WTC11 (cell line): ENCODE measurements at regions not wholly inside any gene's neighbourhood (a gene's known extent, or its start where the extent isn't known, plus 50 kb on each side); places are given as distances from the start of the nearest gene placed in this dataset.

Experiments used
- CBFB ChIP-seq: sonication (generic); formaldehyde crosslinking; IDR thresholded peaks from 2 replicates; pipeline ENCODE4 v1.8.1; 2022; ENCODE audit warnings: mild to moderate bottlenecking, low read depth, missing genetic modification reagents
- CREB1 ChIP-seq: sonication (generic); formaldehyde crosslinking; IDR thresholded peaks from 2 replicates; pipeline ENCODE4 v1.8.0; 2023; ENCODE audit warnings: mild to moderate bottlenecking, missing genetic modification reagents
- CREM ChIP-seq: sonication (generic); formaldehyde crosslinking; IDR thresholded peaks from 2 replicates; pipeline ENCODE4 v1.8.1; 2022; ENCODE audit warnings: mild to moderate bottlenecking, missing genetic modification reagents, moderate library complexity
- ETV6 ChIP-seq: sonication (generic); formaldehyde crosslinking; IDR thresholded peaks from 2 replicates; pipeline ENCODE4 v1.8.1; 2022; ENCODE audit warnings: mild to moderate bottlenecking, missing genetic modification reagents
- FOXJ3 ChIP-seq: sonication (generic); formaldehyde crosslinking; IDR thresholded peaks from 2 replicates; pipeline ENCODE4 v1.9.0; 2021; ENCODE audit warnings: missing genetic modification reagents, mild to moderate bottlenecking, borderline replicate concordance
- FOXK1 ChIP-seq: sonication (generic); formaldehyde crosslinking; IDR thresholded peaks from 2 replicates; pipeline ENCODE4 v1.8.0; 2022; ENCODE audit warnings: mild to moderate bottlenecking, moderate library complexity, missing genetic modification reagents
- FOXP1 ChIP-seq: sonication (generic); formaldehyde crosslinking; IDR thresholded peaks from 2 replicates; pipeline ENCODE4 v1.8.0; 2022; ENCODE audit warnings: missing genetic modification reagents, mild to moderate bottlenecking, moderate library complexity, borderline replicate concordance
- HMGA2 ChIP-seq: fragments of 250-450 bp; sonication (Bioruptor Pico); IDR thresholded peaks from 2 replicates; pipeline ENCODE4 v1.4.0; 2021; ENCODE audit warnings: mild to moderate bottlenecking, moderate library complexity
- JUN ChIP-seq: sonication (generic); formaldehyde crosslinking; IDR thresholded peaks from 2 replicates; pipeline ENCODE4 v1.8.0; 2023; ENCODE audit warnings: mild to moderate bottlenecking, missing genetic modification reagents
- KAT7 ChIP-seq: sonication (generic); formaldehyde crosslinking; IDR thresholded peaks from 2 replicates; pipeline ENCODE4 v1.8.1; 2023; ENCODE audit warnings: missing genetic modification reagents, mild to moderate bottlenecking, borderline replicate concordance
- RELA ChIP-seq: sonication (generic); formaldehyde crosslinking; IDR thresholded peaks from 2 replicates; pipeline ENCODE4 v1.8.1; 2022; ENCODE audit warnings: missing genetic modification reagents, mild to moderate bottlenecking, borderline replicate concordance
- SOX15 ChIP-seq: fragments of 250-450 bp; sonication (Bioruptor Pico); IDR thresholded peaks from 2 replicates; pipeline ENCODE4 v1.9.0; 2021; ENCODE audit warnings: mild to moderate bottlenecking
- ZBTB21 ChIP-seq: sonication (generic); formaldehyde crosslinking; IDR thresholded peaks from 2 replicates; pipeline ENCODE4 v1.8.1; 2023; ENCODE audit warnings: mild to moderate bottlenecking, missing genetic modification reagents, borderline replicate concordance
- ZNF138 ChIP-seq: sonication (generic); formaldehyde crosslinking; conservative IDR thresholded peaks from 2 replicates; pipeline ENCODE4 v1.8.1; 2022; ENCODE audit warnings: mild to moderate bottlenecking, moderate library complexity, missing genetic modification reagents
- ZNF219 ChIP-seq: sonication (generic); formaldehyde crosslinking; IDR thresholded peaks from 2 replicates; pipeline ENCODE4 v1.8.0; 2023; ENCODE audit warnings: missing genetic modification reagents, mild to moderate bottlenecking, borderline replicate concordance
- ZNF671 ChIP-seq: fragments of 250-450 bp; sonication (Bioruptor Pico); IDR thresholded peaks from 2 replicates; pipeline ENCODE4 v1.8.0; 2021; ENCODE audit warnings: mild to moderate bottlenecking
- TF ChIP-seq, protein P1 (sequence below): sonication (generic); formaldehyde crosslinking; IDR thresholded peaks from 2 replicates; pipeline ENCODE4 v1.8.0; 2023; ENCODE audit warnings: missing genetic modification reagents
- TF ChIP-seq, protein P2 (sequence below): sonication (generic); formaldehyde crosslinking; IDR thresholded peaks from 2 replicates; pipeline ENCODE4 v1.8.0; 2022; ENCODE audit warnings: mild to moderate bottlenecking, missing genetic modification reagents
- TF ChIP-seq, protein P3 (sequence below): sonication (generic); formaldehyde crosslinking; IDR thresholded peaks from 2 replicates; pipeline ENCODE4 v1.8.1; 2022; ENCODE audit warnings: missing genetic modification reagents, borderline replicate concordance
- TF ChIP-seq, protein P4 (sequence below): sonication (generic); formaldehyde crosslinking; IDR thresholded peaks from 2 replicates; pipeline ENCODE4 v1.8.0; 2023; ENCODE audit warnings: mild to moderate bottlenecking, missing genetic modification reagents
- TF ChIP-seq, protein P5 (sequence below): sonication (generic); formaldehyde crosslinking; IDR thresholded peaks from 2 replicates; pipeline ENCODE4 v1.8.1; 2023; ENCODE audit warnings: mild to moderate bottlenecking, missing genetic modification reagents, moderate library complexity
- TF ChIP-seq, protein P6 (sequence below): sonication (generic); formaldehyde crosslinking; conservative IDR thresholded peaks from 2 replicates; pipeline ENCODE4 v1.8.1; 2022; ENCODE audit warnings: mild to moderate bottlenecking, missing genetic modification reagents
- TF ChIP-seq, protein P7 (sequence below): sonication (generic); formaldehyde crosslinking; IDR thresholded peaks from 2 replicates; pipeline ENCODE4 v1.8.0; 2023; ENCODE audit warnings: missing genetic modification reagents, mild to moderate bottlenecking, borderline replicate concordance
- TF ChIP-seq, protein P8 (sequence below): fragments of 250-450 bp; sonication (Bioruptor Pico); IDR thresholded peaks from 2 replicates; pipeline ENCODE4 v1.8.0; 2021; ENCODE audit warnings: mild to moderate bottlenecking

DNA sequence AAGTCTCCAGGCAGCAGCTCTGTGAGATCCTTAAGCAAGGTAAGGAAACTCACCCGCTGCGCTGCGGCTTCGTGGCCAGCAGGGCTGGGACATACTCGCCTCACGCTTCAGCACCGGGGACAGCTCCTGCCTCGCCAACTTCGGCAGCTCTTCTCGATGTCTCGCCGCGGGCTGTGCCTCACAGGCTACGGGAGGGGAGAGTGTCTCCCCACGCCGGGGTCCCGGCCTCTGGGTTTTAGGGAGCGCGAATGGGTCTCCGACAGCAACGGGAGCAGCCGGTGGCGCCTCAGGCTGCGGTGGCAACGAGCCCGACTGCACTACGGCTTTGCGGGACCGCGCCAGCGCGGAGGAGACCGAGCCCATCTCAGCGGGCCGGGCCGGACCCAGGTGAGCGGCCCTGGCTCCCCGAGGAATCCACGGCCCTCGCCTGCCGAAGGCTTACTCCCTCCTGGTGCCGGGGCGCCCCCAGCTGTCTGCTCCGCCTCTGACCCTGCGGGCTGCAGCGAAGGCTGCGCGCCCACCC, 62.4 kb downstream of the LSM5 start (continued):
- TF ChIP-seq, protein P1, sequence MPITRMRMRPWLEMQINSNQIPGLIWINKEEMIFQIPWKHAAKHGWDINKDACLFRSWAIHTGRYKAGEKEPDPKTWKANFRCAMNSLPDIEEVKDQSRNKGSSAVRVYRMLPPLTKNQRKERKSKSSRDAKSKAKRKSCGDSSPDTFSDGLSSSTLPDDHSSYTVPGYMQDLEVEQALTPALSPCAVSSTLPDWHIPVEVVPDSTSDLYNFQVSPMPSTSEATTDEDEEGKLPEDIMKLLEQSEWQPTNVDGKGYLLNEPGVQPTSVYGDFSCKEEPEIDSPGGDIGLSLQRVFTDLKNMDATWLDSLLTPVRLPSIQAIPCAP (CRISPR knock-in tag), result peak; percentile 86; the same call in 1 of the 2 replicates
- TF ChIP-seq ZNF219 (CRISPR knock-in tag), result peak; percentile 94
- TF ChIP-seq, protein P2, sequence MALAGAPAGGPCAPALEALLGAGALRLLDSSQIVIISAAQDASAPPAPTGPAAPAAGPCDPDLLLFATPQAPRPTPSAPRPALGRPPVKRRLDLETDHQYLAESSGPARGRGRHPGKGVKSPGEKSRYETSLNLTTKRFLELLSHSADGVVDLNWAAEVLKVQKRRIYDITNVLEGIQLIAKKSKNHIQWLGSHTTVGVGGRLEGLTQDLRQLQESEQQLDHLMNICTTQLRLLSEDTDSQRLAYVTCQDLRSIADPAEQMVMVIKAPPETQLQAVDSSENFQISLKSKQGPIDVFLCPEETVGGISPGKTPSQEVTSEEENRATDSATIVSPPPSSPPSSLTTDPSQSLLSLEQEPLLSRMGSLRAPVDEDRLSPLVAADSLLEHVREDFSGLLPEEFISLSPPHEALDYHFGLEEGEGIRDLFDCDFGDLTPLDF (CRISPR knock-in tag), result peak; percentile 91
- peak; percentile 50; the same call in 1 of the 2 replicates for TF ChIP-seq CREM (CRISPR knock-in tag)
- no peak for TF ChIP-seq FOXJ3 (CRISPR knock-in tag)
- TF ChIP-seq KAT7, result 0 out of 2 replicates have a peak, but pooled peaks have one; percentile 95
- TF ChIP-seq ZNF671 (CRISPR knock-in tag), result no peak
- peak; percentile 90 for TF ChIP-seq ZNF138 (CRISPR knock-in tag)
- peak; percentile 91 for TF ChIP-seq RELA (CRISPR knock-in tag)
- TF ChIP-seq ETV6 (CRISPR knock-in tag), result peak; percentile 81
- TF ChIP-seq, protein P3, sequence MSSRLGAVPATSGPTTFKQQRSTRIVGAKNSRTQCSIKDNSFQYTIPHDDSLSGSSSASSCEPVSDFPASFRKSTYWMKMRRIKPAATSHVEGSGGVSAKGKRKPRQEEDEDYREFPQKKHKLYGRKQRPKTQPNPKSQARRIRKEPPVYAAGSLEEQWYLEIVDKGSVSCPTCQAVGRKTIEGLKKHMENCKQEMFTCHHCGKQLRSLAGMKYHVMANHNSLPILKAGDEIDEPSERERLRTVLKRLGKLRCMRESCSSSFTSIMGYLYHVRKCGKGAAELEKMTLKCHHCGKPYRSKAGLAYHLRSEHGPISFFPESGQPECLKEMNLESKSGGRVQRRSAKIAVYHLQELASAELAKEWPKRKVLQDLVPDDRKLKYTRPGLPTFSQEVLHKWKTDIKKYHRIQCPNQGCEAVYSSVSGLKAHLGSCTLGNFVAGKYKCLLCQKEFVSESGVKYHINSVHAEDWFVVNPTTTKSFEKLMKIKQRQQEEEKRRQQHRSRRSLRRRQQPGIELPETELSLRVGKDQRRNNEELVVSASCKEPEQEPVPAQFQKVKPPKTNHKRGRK (CRISPR knock-in tag), result no peak
- TF ChIP-seq, protein P4, sequence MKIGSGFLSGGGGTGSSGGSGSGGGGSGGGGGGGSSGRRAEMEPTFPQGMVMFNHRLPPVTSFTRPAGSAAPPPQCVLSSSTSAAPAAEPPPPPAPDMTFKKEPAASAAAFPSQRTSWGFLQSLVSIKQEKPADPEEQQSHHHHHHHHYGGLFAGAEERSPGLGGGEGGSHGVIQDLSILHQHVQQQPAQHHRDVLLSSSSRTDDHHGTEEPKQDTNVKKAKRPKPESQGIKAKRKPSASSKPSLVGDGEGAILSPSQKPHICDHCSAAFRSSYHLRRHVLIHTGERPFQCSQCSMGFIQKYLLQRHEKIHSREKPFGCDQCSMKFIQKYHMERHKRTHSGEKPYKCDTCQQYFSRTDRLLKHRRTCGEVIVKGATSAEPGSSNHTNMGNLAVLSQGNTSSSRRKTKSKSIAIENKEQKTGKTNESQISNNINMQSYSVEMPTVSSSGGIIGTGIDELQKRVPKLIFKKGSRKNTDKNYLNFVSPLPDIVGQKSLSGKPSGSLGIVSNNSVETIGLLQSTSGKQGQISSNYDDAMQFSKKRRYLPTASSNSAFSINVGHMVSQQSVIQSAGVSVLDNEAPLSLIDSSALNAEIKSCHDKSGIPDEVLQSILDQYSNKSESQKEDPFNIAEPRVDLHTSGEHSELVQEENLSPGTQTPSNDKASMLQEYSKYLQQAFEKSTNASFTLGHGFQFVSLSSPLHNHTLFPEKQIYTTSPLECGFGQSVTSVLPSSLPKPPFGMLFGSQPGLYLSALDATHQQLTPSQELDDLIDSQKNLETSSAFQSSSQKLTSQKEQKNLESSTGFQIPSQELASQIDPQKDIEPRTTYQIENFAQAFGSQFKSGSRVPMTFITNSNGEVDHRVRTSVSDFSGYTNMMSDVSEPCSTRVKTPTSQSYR (CRISPR knock-in tag), result peak; percentile 93
- no peak for TF ChIP-seq HMGA2 (CRISPR knock-in tag)
- TF ChIP-seq FOXK1, result peak; percentile 93
- TF ChIP-seq ZBTB21 (CRISPR knock-in tag), result peak; percentile 90; the same call in 1 of the 2 replicates
- TF ChIP-seq, protein P5, sequence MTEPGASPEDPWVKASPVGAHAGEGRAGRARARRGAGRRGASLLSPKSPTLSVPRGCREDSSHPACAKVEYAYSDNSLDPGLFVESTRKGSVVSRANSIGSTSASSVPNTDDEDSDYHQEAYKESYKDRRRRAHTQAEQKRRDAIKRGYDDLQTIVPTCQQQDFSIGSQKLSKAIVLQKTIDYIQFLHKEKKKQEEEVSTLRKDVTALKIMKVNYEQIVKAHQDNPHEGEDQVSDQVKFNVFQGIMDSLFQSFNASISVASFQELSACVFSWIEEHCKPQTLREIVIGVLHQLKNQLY (CRISPR knock-in tag), result peak; percentile 95
- TF ChIP-seq, protein P6, sequence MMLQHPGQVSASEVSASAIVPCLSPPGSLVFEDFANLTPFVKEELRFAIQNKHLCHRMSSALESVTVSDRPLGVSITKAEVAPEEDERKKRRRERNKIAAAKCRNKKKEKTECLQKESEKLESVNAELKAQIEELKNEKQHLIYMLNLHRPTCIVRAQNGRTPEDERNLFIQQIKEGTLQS (CRISPR knock-in tag), result 0 out of 2 replicates have a peak, but pooled peaks have one; percentile 14
- TF ChIP-seq FOXP1 (CRISPR knock-in tag), result peak; percentile 94
- no peak for TF ChIP-seq SOX15 (CRISPR knock-in tag)
- TF ChIP-seq, protein P7, sequence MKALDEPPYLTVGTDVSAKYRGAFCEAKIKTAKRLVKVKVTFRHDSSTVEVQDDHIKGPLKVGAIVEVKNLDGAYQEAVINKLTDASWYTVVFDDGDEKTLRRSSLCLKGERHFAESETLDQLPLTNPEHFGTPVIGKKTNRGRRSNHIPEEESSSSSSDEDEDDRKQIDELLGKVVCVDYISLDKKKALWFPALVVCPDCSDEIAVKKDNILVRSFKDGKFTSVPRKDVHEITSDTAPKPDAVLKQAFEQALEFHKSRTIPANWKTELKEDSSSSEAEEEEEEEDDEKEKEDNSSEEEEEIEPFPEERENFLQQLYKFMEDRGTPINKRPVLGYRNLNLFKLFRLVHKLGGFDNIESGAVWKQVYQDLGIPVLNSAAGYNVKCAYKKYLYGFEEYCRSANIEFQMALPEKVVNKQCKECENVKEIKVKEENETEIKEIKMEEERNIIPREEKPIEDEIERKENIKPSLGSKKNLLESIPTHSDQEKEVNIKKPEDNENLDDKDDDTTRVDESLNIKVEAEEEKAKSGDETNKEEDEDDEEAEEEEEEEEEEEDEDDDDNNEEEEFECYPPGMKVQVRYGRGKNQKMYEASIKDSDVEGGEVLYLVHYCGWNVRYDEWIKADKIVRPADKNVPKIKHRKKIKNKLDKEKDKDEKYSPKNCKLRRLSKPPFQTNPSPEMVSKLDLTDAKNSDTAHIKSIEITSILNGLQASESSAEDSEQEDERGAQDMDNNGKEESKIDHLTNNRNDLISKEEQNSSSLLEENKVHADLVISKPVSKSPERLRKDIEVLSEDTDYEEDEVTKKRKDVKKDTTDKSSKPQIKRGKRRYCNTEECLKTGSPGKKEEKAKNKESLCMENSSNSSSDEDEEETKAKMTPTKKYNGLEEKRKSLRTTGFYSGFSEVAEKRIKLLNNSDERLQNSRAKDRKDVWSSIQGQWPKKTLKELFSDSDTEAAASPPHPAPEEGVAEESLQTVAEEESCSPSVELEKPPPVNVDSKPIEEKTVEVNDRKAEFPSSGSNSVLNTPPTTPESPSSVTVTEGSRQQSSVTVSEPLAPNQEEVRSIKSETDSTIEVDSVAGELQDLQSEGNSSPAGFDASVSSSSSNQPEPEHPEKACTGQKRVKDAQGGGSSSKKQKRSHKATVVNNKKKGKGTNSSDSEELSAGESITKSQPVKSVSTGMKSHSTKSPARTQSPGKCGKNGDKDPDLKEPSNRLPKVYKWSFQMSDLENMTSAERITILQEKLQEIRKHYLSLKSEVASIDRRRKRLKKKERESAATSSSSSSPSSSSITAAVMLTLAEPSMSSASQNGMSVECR (CRISPR knock-in tag), result peak; percentile 99
- peak; percentile 94 for TF ChIP-seq JUN (CRISPR knock-in tag)
- TF ChIP-seq, protein P8, sequence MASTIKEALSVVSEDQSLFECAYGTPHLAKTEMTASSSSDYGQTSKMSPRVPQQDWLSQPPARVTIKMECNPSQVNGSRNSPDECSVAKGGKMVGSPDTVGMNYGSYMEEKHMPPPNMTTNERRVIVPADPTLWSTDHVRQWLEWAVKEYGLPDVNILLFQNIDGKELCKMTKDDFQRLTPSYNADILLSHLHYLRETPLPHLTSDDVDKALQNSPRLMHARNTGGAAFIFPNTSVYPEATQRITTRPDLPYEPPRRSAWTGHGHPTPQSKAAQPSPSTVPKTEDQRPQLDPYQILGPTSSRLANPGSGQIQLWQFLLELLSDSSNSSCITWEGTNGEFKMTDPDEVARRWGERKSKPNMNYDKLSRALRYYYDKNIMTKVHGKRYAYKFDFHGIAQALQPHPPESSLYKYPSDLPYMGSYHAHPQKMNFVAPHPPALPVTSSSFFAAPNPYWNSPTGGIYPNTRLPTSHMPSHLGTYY, result no peak
- TF ChIP-seq CREB1 (CRISPR knock-in tag), result peak; percentile 92
- 0 out of 2 replicates have a peak, but pooled peaks have one; percentile 70 for TF ChIP-seq CBFB (CRISPR knock-in tag)
